ENCODE measurements at regions not wholly inside any gene's neighbourhood (a gene's known extent, or its start where the extent isn't known, plus 50 kb on each side); places are given as distances from the start of the nearest gene placed in this dataset.

DNA sequence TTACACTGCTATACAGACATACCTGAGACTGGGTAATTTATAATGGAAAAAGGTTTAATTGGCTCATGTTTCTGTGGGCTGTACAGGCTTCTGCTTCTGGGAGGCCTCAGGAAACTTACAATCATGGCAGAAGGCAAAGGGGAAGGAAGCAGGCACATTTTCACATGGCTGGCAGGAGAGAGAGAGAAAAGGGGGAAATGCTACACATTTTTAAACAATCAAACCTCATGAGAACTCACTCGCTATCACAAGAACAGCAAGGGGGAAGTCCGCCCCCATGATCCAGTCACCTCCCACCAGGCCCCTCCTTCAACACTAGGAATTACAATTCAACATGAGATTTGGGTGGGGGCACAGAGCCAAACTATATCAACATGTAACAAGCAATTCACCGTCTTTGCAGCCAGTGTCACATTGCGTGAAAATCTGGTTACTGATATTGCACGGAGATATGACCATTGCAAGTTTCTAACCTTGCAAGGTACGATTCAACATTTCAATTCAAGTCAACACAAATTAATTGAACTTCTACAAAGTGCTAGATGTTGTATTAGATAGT, 61.7 kb upstream of the RELL1 start:
- TF ChIP-seq, protein P1, sequence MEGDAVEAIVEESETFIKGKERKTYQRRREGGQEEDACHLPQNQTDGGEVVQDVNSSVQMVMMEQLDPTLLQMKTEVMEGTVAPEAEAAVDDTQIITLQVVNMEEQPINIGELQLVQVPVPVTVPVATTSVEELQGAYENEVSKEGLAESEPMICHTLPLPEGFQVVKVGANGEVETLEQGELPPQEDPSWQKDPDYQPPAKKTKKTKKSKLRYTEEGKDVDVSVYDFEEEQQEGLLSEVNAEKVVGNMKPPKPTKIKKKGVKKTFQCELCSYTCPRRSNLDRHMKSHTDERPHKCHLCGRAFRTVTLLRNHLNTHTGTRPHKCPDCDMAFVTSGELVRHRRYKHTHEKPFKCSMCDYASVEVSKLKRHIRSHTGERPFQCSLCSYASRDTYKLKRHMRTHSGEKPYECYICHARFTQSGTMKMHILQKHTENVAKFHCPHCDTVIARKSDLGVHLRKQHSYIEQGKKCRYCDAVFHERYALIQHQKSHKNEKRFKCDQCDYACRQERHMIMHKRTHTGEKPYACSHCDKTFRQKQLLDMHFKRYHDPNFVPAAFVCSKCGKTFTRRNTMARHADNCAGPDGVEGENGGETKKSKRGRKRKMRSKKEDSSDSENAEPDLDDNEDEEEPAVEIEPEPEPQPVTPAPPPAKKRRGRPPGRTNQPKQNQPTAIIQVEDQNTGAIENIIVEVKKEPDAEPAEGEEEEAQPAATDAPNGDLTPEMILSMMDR (IDR thresholded peaks at IDR 0.05; ENCODE audit: low read length) = no peak
- TF ChIP-seq EZH2 (IDR thresholded peaks at IDR 0.05; ENCODE audit: borderline replicate concordance, low read length) = no peak
